BJ (cell line): ENCODE measurements at regions not wholly inside any gene's neighbourhood (a gene's known extent, or its start where the extent isn't known, plus 50 kb on each side); places are given as distances from the start of the nearest gene placed in this dataset.

ENCODE experiments used
- CTCF ChIA-PET: fragments of 350-600 bp; formaldehyde crosslinking; extraction: SDS; loops from one replicate; lab custom pipeline; 2021; ENCODE audit warnings: antibody characterized with exemption, inconsistent platforms; lab: Yijun Ruan, JAX
- POLR2A ChIA-PET: fragments of 300-600 bp; sonication (Branson Sonifier 250); formaldehyde crosslinking; extraction: SDS; loops from one replicate; lab custom pipeline; 2021; ENCODE audit warnings: antibody characterized with exemption; lab: Charles Lee
- DNase-seq: peaks from one replicate; pipeline ENCODE4 v3.0.0-alpha.2; 2011; ENCODE audit warnings: low read depth
- H3K27me3 ChIP-seq: 2 replicates; pipeline ENCODE4 v1.6.0; 2011; ENCODE audit warnings: low read length; ENCODE audit not compliant: control insufficient read depth, insufficient read depth
- H3K36me3 ChIP-seq: 2 replicates; pipeline ENCODE4 v1.5.1; 2011; ENCODE audit warnings: low read length; ENCODE audit not compliant: control insufficient read depth, insufficient read depth
- H3K4me3 ChIP-seq: 2 replicates; pipeline ENCODE4 v1.5.1; 2011; ENCODE audit warnings: low read depth, mild to moderate bottlenecking, control low read depth, low read length
- TF ChIP-seq, protein P1 (sequence below): IDR thresholded peaks from 2 replicates; pipeline ENCODE4 v1.5.1; 2011; ENCODE audit warnings: low read depth, mild to moderate bottlenecking, control low read depth, inconsistent platforms, low read length, moderate library complexity; ENCODE audit not compliant: insufficient read depth

DNA sequence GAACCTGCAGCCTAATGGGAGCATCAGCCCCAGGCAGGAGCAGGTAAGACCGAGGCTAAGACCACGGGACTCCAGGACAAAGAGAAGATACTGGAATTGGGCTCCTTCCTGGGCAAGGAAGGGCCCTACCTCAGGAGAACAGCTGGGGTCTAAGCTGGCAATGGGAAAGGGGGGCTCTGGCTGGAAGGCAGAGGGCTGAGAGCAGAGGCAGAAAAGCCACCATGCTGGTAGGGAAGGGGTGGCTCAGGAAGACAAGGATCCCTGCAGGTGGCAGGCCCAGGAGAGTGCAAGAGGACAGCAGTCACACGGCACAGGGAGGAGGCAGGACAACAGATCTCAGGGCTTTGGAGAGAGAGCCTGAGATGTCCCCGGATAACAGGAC lies 203.5 kb downstream of the NDUFA10 start:
- H3K36me3 ChIP-seq = no peaks in the 10 kb centered on the region
- POLR2A ChIA-PET = no interaction called here
- TF ChIP-seq, protein P1, sequence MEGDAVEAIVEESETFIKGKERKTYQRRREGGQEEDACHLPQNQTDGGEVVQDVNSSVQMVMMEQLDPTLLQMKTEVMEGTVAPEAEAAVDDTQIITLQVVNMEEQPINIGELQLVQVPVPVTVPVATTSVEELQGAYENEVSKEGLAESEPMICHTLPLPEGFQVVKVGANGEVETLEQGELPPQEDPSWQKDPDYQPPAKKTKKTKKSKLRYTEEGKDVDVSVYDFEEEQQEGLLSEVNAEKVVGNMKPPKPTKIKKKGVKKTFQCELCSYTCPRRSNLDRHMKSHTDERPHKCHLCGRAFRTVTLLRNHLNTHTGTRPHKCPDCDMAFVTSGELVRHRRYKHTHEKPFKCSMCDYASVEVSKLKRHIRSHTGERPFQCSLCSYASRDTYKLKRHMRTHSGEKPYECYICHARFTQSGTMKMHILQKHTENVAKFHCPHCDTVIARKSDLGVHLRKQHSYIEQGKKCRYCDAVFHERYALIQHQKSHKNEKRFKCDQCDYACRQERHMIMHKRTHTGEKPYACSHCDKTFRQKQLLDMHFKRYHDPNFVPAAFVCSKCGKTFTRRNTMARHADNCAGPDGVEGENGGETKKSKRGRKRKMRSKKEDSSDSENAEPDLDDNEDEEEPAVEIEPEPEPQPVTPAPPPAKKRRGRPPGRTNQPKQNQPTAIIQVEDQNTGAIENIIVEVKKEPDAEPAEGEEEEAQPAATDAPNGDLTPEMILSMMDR = no peak
- no peak for DNase-seq
- CTCF ChIA-PET = no interaction called here
- H3K27me3 ChIP-seq = no peaks in the 10 kb centered on the region
- H3K4me3 ChIP-seq = no peak overlapping the region

DNA sequence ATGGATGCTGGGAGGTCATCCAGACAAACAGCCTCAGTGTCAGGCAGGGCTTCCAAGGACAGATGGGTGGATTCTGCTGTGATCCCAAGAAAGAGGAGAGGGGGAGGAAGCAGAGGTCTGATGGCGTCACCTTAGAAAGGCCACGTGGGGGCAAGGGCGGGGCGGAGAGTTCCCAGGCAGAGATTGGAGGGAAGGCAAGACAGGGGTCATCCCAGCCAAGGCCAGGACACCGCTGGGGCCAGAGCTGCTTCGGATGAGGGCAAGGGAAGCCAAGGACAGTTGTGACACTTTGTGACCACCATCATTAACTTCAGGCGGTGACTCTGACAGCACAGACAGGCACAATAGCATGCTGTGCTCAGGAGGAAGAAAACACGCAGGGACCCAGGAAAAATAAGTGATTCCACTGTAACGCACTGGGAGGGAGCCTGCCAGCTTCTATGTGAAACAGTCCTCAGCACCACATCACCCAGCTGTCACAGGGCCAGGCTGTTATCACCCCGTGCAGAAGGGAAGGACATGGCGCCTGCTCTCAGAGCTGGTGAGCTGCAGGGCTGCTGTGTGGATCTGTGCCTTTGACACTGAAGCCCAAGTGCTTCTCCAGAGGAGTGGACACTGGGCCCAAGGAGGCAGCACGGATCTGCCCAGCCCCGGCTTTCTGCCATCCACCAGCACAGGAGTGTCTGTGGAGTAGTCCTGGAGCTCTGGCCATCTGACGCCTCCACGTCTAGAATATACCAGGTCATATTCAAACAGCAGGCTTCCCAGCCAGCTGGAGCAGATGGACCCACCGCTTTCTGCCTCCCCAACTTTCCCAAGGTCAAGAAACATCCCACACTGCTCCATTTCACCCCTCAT lies 204.1 kb downstream of the NDUFA10 start:
- ChIA-PET POLR2A (no interaction called here), CTCF (no interaction called here)
- DNase-seq = no peak

DNA sequence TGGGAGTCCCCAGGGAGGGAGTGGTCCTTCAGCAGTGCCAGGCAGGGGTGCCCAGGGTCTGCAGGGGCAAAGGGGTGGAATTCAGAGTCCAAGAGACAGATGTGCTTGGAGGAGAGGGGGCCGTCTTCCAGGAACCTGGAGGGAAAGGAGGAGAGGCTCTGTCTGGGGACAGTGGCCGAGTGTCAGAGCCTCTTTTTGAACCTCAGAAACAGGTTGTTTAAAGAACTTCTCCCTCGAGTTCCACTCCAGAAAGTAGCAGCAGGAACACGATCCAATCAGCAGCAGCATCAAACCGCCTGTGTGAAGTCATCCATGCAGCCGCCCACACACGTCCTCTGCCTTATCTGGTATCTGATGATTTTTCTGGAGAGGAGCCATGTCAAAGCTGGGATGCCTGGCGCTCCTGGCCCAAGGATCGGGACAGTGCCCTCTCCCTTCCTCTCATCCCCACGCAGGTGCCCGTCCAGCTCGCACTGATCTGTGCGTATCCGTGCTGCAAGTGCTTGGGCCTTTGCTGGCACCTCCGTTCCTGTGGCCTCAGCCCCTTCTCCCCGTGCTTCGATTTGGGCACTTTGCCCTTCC lies 205.1 kb downstream of the NDUFA10 start:
- TF ChIP-seq, protein P1 = no peak
- no peaks in the 10 kb centered on the region for H3K36me3 ChIP-seq
- H3K4me3 ChIP-seq = no peak overlapping the region
- CTCF ChIA-PET = no interaction called here
- no peaks in the 10 kb centered on the region for H3K27me3 ChIP-seq
- POLR2A ChIA-PET = no interaction called here
- no peak for DNase-seq

More for the DNA sequence above, 204.1 kb downstream of the NDUFA10 start:
- H3K4me3 ChIP-seq = no peak overlapping the region
- TF ChIP-seq, protein P1 = no peak
- no peaks in the 10 kb centered on the region for H3K27me3 ChIP-seq
- no peaks in the 10 kb centered on the region for H3K36me3 ChIP-seq

DNA sequence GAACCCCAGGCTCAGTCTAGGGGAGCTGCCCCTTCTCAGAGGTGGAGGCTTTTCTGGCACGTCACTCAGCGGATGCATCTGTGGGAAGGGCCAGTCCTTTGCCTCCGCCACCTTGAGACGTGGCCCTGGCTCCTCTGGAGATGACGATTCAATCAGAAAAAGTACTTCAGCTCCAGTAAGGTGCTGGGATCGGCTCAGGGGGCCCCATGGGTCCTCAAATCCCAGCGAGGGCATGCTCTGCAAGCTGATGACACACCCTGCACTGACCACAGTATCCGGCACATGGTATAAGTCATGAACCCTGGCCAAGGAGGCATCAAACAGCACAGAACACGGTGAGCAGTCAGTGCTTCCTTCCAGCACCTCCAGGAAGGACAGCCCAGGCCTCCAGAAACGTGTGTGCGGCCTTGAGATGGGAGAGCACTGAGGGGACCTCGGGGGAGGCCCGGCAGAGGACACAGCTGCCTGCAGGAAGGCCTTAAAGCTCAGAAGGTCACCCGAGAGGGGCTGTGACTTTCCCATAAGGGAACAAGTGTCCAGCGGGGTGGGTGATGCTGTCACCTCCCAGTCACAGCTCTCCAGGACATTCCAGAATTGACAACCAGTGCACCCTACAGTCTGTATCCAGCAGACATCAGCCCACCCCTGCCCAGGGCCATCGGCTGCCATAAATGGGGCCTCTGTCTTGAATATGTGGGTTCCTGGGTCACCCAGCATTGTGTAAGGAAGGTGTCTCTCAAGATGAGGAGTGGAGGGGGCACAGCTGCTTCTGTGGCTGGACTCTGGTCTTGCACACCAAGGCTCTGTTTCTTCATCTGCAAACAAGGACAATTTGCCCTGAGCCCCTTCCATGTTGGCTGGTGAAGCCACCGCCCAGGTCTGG lies 205.8 kb downstream of the NDUFA10 start:
- no peaks in the 10 kb centered on the region for H3K27me3 ChIP-seq
- POLR2A ChIA-PET = no interaction called here
- TF ChIP-seq, protein P1 = no peak
- no peak for DNase-seq
- H3K4me3 ChIP-seq = no peak overlapping the region
- no peaks in the 10 kb centered on the region for H3K36me3 ChIP-seq
- CTCF ChIA-PET = no interaction called here

DNA sequence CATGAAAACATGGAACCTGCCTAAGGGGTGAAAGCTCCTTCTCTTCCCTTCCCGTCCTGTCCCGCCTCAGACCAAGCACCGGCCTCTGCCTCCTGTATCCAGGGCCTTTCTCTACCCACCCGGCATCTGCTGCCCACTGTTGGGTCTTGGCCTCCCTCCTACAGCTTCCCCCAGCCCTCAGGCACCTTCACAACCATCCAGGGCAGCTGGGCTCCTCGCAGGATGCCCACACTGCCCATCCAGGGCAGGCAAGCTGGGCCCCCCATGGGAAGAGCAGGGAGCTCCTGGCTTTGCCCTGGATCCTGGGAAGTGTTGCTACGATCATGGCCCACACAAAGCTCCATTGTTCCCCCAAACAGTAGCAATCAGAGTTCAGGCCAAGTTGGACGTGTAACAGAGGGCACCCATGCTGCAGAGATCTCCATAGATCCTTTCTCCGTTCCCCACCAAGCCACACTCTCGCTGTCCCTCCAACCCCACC lies 206.6 kb downstream of the NDUFA10 start:
- DNase-seq = no peak
- POLR2A ChIA-PET = no interaction called here
- no peaks in the 10 kb centered on the region for H3K36me3 ChIP-seq
- TF ChIP-seq, protein P1 = no peak
- CTCF ChIA-PET = no interaction called here
- no peak overlapping the region for H3K4me3 ChIP-seq
- H3K27me3 ChIP-seq = no peaks in the 10 kb centered on the region
